ENCODE measurements at regions not wholly inside any gene's neighbourhood (a gene's known extent, or its start where the extent isn't known, plus 50 kb on each side); places are given as distances from the start of the nearest gene placed in this dataset.
"Not testable (repeated sequence)": the region's sequence is repeated elsewhere in the genome, so short reads cannot be mapped to it uniquely, and the experiment has no call there.

DNA sequence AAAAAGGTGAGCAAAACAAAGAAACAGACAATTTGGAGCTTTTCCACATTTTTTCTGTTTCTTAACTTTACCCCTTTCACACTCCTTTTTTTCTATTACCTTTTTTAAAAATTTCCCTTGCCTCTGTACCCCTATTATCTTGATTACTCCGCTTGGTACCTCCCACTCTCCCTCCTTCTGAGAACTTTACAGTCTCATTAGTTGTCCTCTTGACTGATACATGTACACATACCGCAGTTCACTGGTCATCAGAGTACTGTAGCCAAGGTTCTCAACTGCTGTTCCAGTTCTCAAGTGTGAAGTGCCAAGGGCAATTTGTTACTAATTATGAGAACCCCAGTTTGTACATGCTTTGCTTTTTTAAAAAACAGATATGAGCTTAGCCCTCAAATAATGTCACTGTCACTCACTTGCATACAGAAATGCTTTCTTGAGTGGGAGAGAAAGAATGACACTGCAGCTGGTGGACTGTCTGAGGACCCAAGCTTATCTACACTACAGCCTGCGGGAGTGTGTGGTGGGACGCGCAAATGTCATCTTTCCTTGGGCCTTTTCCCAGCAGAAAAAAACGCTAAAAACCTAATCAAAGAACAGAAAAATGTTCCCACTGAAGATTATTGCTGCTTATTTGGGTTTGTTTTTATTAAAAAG is 160.8 kb downstream of the DISP1 start (continued):
- no peak for TF ChIP-seq ZFP36 (IDR thresholded peaks at IDR 0.05; ENCODE audit: borderline replicate concordance, partially characterized antibody)
- TF ChIP-seq KDM1A (IDR thresholded peaks at IDR 0.05; ENCODE audit: low read depth): no peak

DNA sequence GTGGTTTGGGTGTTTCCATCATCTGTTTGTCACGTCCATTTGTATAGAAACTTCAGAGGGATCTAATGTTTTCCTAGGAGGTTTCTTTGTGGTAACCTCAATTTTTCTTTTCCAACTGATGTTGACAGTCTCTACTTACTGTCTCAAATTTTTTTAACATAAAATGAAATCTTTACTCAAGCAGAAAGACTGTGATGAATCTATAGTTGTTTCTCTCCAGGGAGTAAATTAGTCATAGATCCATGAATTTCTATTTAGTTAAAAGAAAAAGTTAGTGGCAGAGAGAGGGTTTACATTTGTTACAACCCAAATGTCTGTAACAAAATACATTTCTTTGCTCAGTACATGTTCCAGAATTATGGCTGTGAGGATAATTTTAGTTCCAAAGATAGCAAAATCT is 161.6 kb downstream of the DISP1 start:
- H3K4me1 ChIP-seq: no peaks in the 10 kb centered on the region
- no peak overlapping the region for H3K4me2 ChIP-seq
- no peak overlapping the region for H3K4me3 ChIP-seq
- no peak for TF ChIP-seq FOXS1 (CRISPR knock-in tag; IDR thresholded peaks at IDR 0.05)
- ATAC-seq (no peak), DNase-seq (ENCODE audit: low read depth in 1 of 2, low spot score in 1 of 2) (no peak), FAIRE-seq (no peak)
- H3K27ac ChIP-seq: no peak overlapping the region
- WGBS (ENCODE audit: missing lambda C conversion rate): 47% methylated on average over 1 of the region's 1 CpG
- ChIA-PET POLR2A (no interaction called here), CTCF (no interaction called here)
- no peaks in the 10 kb centered on the region for H3K9me3 ChIP-seq

DNA sequence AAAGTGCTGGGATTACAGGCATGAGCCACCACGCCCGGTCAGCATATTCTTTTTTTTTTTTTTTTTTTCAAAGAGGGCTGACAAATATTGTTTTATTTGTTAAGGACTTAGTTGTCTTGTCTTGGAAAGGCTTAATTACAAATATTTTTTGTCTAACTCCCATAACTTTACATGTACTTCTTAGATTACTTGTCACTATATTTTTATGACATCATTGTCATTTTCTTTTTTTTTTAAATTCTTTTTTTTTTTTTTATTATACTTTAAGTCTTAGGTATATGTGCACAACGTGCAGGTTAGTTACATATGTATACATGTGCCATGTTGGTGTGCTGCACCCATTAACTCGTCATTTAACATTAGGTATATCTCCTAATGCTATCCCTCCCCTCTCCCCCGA is 162.5 kb downstream of the DISP1 start:
- CTCF ChIA-PET, H3K9me3 ChIP-seq: not testable (repeated sequence)

DNA sequence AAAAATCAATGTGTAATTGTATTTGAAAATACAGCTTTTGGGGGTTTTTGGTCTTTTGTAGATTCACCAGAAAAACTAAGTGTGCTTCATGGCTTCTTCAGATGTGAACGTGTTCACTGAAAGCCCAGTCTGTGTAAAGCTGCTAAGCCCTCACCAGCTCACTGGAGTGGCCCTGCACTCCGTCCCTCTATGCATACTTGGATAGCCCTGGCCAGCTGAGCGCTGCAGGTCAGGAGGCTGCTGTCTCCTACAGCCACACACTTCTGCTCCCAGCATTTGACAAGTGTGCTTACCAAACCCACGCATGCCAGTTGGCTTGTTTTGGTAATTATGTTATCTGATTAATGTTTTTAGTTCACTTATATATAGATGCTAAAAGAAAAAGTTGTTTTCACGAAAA is 163.5 kb downstream of the TLR5 start:
- DNase-seq (ENCODE audit: low read depth in 1 of 2, low spot score in 1 of 2) (no peak), ATAC-seq (no peak), FAIRE-seq (no peak)
- CTCF ChIA-PET: no interaction called here
- no peak overlapping the region for H3K4me2 ChIP-seq
- no peaks in the 10 kb centered on the region for H3K9me3 ChIP-seq
- H3K4me1 ChIP-seq: no peaks in the 10 kb centered on the region
- WGBS (ENCODE audit: missing lambda C conversion rate): 63% methylated on average over 5 of the region's 5 CpGs
- H3K4me3 ChIP-seq: no peak overlapping the region
- POLR2A ChIA-PET: no interaction called here
- no peak overlapping the region for H3K27ac ChIP-seq
- TF ChIP-seq POLR2AphosphoS2 (conservative IDR thresholded peaks at IDR 0.05; ENCODE audit: low read length) (no peak), CBX2 (IDR thresholded peaks at IDR 0.05; ENCODE audit: borderline replicate concordance, low read depth) (no peak)

More for the DNA sequence above, 162.5 kb downstream of the DISP1 start:
- H3K4me3 ChIP-seq; DNase-seq (ENCODE audit: low read depth in 1 of 2, low spot score in 1 of 2); H3K4me2 ChIP-seq; H3K27ac ChIP-seq; H3K4me1 ChIP-seq; ATAC-seq; POLR2A ChIA-PET; FAIRE-seq: not testable (repeated sequence)
- WGBS (ENCODE audit: missing lambda C conversion rate): 69% methylated on average over 4 of the region's 5 CpGs

DNA sequence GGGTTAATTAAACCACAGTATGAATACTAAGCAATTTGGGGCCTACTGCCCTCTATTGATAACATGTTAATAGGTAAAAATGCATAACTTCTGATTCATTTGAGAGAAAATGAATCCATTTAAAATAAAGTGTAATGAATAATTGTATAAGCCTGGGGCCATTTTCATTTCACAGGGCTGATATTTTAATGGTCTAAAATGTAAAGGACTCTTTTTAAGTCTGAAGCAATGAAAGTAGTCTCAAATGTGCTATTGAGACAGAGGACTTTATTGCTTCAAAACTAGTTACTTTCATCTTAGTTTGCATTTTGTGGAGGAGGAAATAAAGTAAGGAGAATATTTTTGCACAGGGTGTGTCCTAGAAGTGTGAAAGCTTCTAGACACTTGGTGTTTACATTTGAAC is 155.4 kb downstream of the TLR5 start:
- FAIRE-seq: no peak
- no peaks in the 10 kb centered on the region for H3K4me1 ChIP-seq
- no peak overlapping the region for H3K4me3 ChIP-seq
- H3K9me3 ChIP-seq: no peaks in the 10 kb centered on the region
- POLR2A ChIA-PET: no interaction called here
- DNase-seq (ENCODE audit: low read depth in 1 of 2, low spot score in 1 of 2): no peak
- TF ChIP-seq, protein P1, sequence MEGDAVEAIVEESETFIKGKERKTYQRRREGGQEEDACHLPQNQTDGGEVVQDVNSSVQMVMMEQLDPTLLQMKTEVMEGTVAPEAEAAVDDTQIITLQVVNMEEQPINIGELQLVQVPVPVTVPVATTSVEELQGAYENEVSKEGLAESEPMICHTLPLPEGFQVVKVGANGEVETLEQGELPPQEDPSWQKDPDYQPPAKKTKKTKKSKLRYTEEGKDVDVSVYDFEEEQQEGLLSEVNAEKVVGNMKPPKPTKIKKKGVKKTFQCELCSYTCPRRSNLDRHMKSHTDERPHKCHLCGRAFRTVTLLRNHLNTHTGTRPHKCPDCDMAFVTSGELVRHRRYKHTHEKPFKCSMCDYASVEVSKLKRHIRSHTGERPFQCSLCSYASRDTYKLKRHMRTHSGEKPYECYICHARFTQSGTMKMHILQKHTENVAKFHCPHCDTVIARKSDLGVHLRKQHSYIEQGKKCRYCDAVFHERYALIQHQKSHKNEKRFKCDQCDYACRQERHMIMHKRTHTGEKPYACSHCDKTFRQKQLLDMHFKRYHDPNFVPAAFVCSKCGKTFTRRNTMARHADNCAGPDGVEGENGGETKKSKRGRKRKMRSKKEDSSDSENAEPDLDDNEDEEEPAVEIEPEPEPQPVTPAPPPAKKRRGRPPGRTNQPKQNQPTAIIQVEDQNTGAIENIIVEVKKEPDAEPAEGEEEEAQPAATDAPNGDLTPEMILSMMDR (IDR thresholded peaks at IDR 0.05): 0 out of 3 replicates have a peak, but pooled peaks have one; percentile 9
- no peak for TF ChIP-seq RAD21 (conservative IDR thresholded peaks at IDR 0.05 in 1 of 2, IDR thresholded peaks at IDR 0.05 in 1 of 2)
- ATAC-seq: no peak
- no peak overlapping the region for H3K4me2 ChIP-seq
- H3K27ac ChIP-seq: no peak overlapping the region
- CTCF ChIA-PET: interaction anchor here (0.6 kb wide), 1 partner anchor 189 kb away, joined by 3 read pairs; no protein-coding TSS in a partner anchor

DNA sequence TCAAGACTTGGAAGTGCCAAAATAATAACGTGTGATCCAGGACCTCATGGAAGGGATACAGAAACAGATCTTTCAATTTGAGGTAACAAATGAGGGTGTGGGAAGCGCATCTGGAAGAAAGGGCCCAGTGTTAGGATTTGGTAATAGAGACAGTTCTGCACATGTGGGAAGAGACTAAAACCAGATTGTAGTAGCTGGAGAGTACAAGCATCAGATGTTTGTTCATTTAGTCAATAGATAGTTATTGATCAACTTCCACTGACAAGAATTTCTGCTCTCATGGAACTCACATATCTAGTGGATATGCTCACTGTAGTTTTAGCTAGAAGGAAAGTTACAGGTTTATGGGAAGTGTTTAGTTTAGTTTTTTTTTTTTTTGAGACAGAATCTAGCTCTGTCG is 153.6 kb downstream of the TLR5 start:
- DNase-seq (ENCODE audit: low read depth in 1 of 2, low spot score in 1 of 2) (no peak), FAIRE-seq (no peak), ATAC-seq (no peak)
- no peak overlapping the region for H3K4me2 ChIP-seq
- TF ChIP-seq HOXB5 (CRISPR knock-in tag; IDR thresholded peaks at IDR 0.05) (no peak), MYC (IDR thresholded peaks at IDR 0.05; ENCODE audit: borderline replicate concordance, low read length) (no peak), RAD21 (conservative IDR thresholded peaks at IDR 0.05 in 1 of 2, IDR thresholded peaks at IDR 0.05 in 1 of 2) (no peak), HOXB13 (CRISPR knock-in tag; IDR thresholded peaks at IDR 0.05; ENCODE audit: low read depth) (no peak)
- H3K4me3 ChIP-seq: no peak overlapping the region
- no peak overlapping the region for H3K27ac ChIP-seq
- WGBS (ENCODE audit: missing lambda C conversion rate): 77% methylated on average over 3 of the region's 3 CpGs
- POLR2A ChIA-PET: no interaction called here
- H3K9me3 ChIP-seq: no peaks in the 10 kb centered on the region
- H3K4me1 ChIP-seq: peaks cover 6% of the 10 kb centered on the region
- CTCF ChIA-PET: interaction anchor here (1.0 kb wide), 1 partner anchor 15 kb away, joined by 3 read pairs; no protein-coding TSS in a partner anchor
